Tongue (tissue), 1 donor: ENCODE measurements at regions not wholly inside any gene's neighbourhood (a gene's known extent, or its start where the extent isn't known, plus 50 kb on each side); places are given as distances from the start of the nearest gene placed in this dataset.

ENCODE experiments used
- DNase-seq: peaks from one replicate; pipeline ENCODE4 v3.0.0-alpha.2; 2015

- DNase-seq, result peak; percentile 9
Measured at GRCh38 chr2:79453918-79454317, 58.9 kb upstream of the CTNNA2 start.

- no peak for DNase-seq
Measured at GRCh38 chr2:79452651-79453050, 60.2 kb upstream of the CTNNA2 start.

DNA sequence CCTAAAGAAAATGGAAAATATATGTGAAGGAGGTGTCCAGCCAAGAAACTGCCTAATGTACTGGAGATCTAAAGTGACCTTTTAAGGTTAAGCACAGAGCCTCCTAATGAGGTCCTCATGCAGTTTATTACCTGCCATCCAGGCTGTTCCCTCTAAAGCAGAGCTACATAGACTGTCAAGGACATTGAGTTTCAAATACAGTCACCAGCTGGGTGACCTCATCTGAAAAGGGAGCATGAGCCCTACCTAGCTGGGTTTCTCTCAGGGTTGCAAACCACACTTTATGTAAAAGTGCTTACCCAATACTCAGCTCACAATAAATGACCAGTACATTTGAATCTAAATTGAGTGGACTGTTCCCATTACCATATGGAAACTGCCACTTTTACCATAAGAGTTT lies 65.4 kb upstream of the CTNNA2 start:
- DNase-seq, result no peak

DNA sequence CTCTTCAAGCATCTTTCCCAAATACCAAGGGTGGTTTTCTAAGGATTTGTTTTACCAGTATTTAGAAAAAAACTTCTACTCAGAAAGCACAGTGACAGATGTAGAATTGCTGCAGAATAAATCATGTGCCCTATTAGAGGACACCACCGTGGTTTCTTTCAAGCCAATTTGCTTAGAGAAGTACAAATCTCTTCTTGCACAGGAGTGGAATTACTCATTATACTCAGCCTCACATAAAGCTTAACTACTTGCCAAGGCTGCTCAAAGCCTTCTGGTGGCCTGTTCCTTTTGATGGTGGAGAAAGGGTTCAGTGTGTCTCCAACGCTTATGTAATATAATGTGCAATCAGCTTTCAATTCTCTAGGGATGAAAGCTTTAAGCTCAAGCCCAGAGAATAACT lies 66.5 kb upstream of the CTNNA2 start:
- DNase-seq, result no peak

- peak; percentile 1 for DNase-seq
Measured at GRCh38 chr2:79437433-79438267, 75.2 kb upstream of the CTNNA2 start.

- DNase-seq, result no peak
Measured at GRCh38 chr2:79434362-79434761, 78.5 kb upstream of the CTNNA2 start.

- DNase-seq, result peak; percentile 41
Measured at GRCh38 chr2:79432731-79433146, 80.1 kb upstream of the CTNNA2 start.

- DNase-seq, result no peak
Measured at GRCh38 chr2:79428745-79429144, 84.1 kb upstream of the CTNNA2 start.

DNA sequence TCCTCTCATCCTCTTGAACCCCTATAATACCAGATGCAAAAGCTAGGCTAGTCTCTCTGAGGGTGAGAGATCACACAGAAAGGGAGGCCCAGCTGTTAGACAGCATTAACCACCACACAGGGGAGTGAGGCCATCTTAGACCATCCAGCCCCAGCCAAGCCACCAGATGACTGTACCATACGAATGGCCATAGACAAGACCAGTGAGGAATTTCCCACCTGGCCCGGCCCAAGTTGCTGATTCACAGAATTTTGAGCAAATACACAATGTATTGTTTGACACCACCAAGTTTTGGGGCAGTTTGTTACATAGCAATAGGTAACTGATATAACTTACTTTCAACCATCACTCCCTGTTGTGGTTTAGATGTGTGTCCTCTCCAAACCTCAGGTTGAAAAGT lies 98.2 kb upstream of the CTNNA2 start:
- no peak for DNase-seq

DNA sequence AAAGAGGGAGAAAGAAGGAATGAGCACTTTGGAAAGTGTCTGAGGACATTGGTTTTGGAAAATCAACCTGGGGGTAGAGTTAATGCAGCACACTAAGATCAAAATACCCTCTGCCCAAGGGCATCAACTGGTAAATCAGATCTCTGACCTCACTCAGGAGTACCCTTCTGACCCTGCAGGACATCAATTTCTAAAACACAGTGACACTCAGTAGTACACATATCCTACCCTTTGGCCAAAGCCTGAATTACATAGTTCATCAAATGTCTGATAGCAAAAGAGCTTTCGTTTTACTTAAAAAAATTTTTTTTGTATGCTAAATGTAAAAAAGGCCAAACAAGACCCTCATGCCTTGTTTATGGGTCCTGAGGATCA lies 118.4 kb upstream of the CTNNA2 start:
- DNase-seq, result no peak

GRCh38 chr2:79393806-79394484 lies 118.9 kb upstream of the CTNNA2 start:
- DNase-seq, result no peak

GRCh38 chr2:79393107-79393685 lies 119.7 kb upstream of the CTNNA2 start:
- no peak for DNase-seq

DNA sequence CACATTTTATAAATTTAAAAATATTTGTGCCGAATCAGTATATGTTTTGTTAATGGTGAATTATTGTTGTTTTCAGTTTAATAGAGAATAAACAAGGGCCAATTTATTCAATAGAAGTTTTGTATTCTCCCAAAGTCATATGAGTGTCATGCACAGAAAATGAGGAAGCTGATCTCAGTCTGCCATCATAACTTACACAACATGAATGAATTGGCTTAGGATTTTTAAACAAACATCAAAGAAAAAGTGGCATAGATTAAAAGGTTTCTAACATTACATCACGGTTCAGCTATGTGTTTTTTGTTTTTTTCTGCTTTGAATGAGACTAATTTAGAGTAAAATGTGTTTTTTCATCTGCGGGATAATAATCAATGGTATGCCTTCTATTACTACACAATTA lies 123.4 kb upstream of the CTNNA2 start:
- no peak for DNase-seq

DNA sequence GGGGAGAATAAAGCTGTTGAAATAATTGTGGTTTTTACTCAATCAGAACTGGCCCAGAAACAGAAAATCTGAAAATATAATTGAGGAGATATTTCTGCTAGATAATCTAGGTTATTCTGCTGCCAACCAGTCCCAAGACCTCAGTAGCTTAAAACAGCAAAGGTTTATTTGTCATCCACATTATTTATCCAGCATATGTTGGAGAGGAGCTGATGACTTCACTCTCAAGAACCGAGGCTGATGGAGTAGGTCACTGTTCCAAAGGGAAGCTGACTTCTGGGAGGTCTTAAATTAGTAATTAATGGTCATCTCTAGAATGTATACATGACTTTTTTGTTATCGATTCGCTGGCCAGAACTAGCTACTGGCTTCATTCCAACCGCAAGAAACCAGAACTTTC lies 124.8 kb upstream of the CTNNA2 start:
- no peak for DNase-seq

- DNase-seq, result no peak
Measured at GRCh38 chr2:79387431-79387830, 125.4 kb upstream of the CTNNA2 start.

GRCh38 chr2:79383681-79384080 lies 129.2 kb upstream of the CTNNA2 start:
- no peak for DNase-seq

DNA sequence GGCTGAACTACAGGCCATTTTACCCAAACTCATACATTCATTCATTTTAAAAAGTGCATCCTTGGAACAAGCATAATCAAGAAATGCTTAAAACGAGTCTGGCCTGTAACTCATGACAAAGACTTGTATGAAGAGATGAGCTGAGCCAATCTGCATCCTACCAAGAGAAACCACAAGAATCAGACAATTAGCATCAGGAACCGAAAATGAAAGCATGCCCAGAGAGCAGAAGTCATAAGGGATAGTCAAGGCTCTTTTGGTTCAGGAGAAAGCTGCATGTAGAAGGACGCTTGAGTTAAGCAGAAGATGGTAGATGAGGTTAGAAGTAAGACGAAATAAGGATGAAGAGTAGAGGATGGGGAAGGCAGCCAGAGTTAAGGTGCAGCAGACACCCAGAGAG lies 137.0 kb upstream of the CTNNA2 start:
- DNase-seq, result no peak

DNA sequence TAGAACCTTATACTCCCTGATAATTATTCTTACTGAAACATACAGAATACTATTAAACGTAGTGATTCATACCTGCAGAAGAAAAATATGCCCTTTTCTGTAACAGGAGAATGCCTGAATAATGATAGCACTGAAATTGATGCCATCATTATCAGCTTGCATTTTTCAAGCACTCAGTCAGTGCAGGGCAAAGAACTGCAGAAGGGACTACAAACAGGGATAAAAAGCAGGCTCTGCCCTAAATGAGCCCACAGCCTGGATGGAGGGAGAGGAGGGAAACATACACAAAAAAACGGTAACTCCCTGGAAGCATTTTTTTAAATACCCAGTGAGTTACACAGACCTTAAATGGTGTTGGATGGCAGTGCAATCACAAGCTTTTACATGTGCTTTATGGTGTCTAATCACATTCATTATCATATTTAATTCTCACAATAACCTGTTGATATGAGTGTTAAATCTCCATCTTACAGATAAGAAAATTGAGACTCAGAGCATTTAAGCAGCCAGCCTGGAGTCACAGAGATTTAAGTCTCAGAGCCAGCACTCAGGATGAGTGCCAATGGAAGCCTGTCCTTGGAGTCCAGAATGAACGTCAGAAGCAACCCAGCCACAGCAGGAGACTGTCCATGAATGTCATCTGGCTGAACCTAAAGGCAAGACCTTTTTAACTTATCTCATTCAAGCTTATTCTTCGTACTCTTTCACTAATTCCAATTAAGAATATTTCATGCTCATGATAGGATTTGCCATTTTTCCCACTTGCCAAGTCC lies 139.3 kb upstream of the CTNNA2 start:
- DNase-seq, result no peak

GRCh38 chr2:79370976-79371538 lies 141.8 kb upstream of the CTNNA2 start:
- no peak for DNase-seq

GRCh38 chr2:79369127-79369526 lies 143.7 kb upstream of the CTNNA2 start:
- no peak for DNase-seq

- no peak for DNase-seq
Measured at GRCh38 chr2:79368116-79368630, 144.7 kb upstream of the CTNNA2 start.

GRCh38 chr2:79359419-79359818 lies 153.4 kb upstream of the CTNNA2 start:
- DNase-seq, result no peak
